Fibroblast of gingiva (primary cell): ENCODE measurements at regions not wholly inside any gene's neighbourhood (a gene's known extent, or its start where the extent isn't known, plus 50 kb on each side); places are given as distances from the start of the nearest gene placed in this dataset.
A peak's percentile ranks its signal among the peaks of the same experiment; 100 is the strongest.

Source experiments
- DNase-seq: peaks from one replicate; pipeline ENCODE4 v3.0.0-alpha.2; 2011; ENCODE audit warnings: low read depth

GRCh38 chr7:10122551-10123100 lies 851.0 kb upstream of the PHF14 start:
- DNase-seq: no peak

GRCh38 chr7:10128748-10129147 lies 844.9 kb upstream of the PHF14 start:
- no peak for DNase-seq

- DNase-seq: no peak
Observed at GRCh38 chr7:10138087-10138854, 835.4 kb upstream of the PHF14 start.

GRCh38 chr7:10146271-10146670 lies 827.4 kb upstream of the PHF14 start:
- DNase-seq: peak; percentile 0

GRCh38 chr7:10156972-10157371 lies 816.7 kb upstream of the PHF14 start:
- DNase-seq: no peak

GRCh38 chr7:10181996-10182395 lies 791.7 kb upstream of the PHF14 start:
- DNase-seq: no peak

- no peak for DNase-seq
Observed at GRCh38 chr7:10192074-10192473, 781.6 kb upstream of the PHF14 start.

GRCh38 chr7:10205696-10206095 lies 768.0 kb upstream of the PHF14 start:
- DNase-seq: no peak

- no peak for DNase-seq
Observed at GRCh38 chr7:10210000-10210399, 763.7 kb upstream of the PHF14 start.

- DNase-seq: no peak
Observed at GRCh38 chr7:10211016-10211415, 762.7 kb upstream of the PHF14 start.

GRCh38 chr7:10211861-10212260 lies 761.8 kb upstream of the PHF14 start:
- DNase-seq: no peak

GRCh38 chr7:10212649-10213048 lies 761.0 kb upstream of the PHF14 start:
- no peak for DNase-seq

GRCh38 chr7:10216462-10216861 lies 757.2 kb upstream of the PHF14 start:
- DNase-seq: no peak

- DNase-seq: no peak
Observed at GRCh38 chr7:10221084-10221483, 752.6 kb upstream of the PHF14 start.

GRCh38 chr7:10222976-10223375 lies 750.7 kb upstream of the PHF14 start:
- DNase-seq: no peak

- peak; percentile 14 for DNase-seq
Observed at GRCh38 chr7:10225275-10225674, 748.4 kb upstream of the PHF14 start.

GRCh38 chr7:10237306-10237705 lies 736.4 kb upstream of the PHF14 start:
- DNase-seq: peak; percentile 49

GRCh38 chr7:10238641-10239040 lies 735.0 kb upstream of the PHF14 start:
- DNase-seq: no peak

GRCh38 chr7:10239695-10240345 lies 733.9 kb upstream of the PHF14 start:
- no peak for DNase-seq

GRCh38 chr7:10245406-10245805 lies 728.3 kb upstream of the PHF14 start:
- no peak for DNase-seq

- DNase-seq: no peak
Observed at GRCh38 chr7:10257438-10257837, 716.2 kb upstream of the PHF14 start.

- DNase-seq: no peak
Observed at GRCh38 chr7:10266976-10267375, 706.7 kb upstream of the PHF14 start.

GRCh38 chr7:10268034-10268433 lies 705.6 kb upstream of the PHF14 start:
- DNase-seq: no peak

- DNase-seq: no peak
Observed at GRCh38 chr7:10282909-10283308, 690.8 kb upstream of the PHF14 start.
